CD14-positive monocyte (primary cell): ENCODE measurements at regions not wholly inside any gene's neighbourhood (a gene's known extent, or its start where the extent isn't known, plus 50 kb on each side); places are given as distances from the start of the nearest gene placed in this dataset.
A peak's percentile ranks its signal among the peaks of the same experiment; 100 is the strongest.

Source experiments
- DNase-seq, 3 donors: peaks; one replicate each; pipeline ENCODE4 v3.0.0-alpha.2; 2011 to 2022
- H2AFZ ChIP-seq: 2 replicates; pipeline ENCODE4 v1.6.0; 2012; ENCODE audit warnings: mild to moderate bottlenecking, low read depth, low read length, inconsistent platforms; ENCODE audit not compliant: insufficient read depth, poor library complexity, severe bottlenecking
- H3K27ac ChIP-seq, 2 donors: 1 replicate in 1 of 2; 2 replicates in 1 of 2; pipeline ENCODE4 v1.5.1; 2012 to 2013; ENCODE audit warnings: low read length in 2 of 2, control low read depth in 1 of 2, inconsistent platforms in 1 of 2, low read depth in 1 of 2, mild to moderate bottlenecking in 1 of 2
- H3K27me3 ChIP-seq, 2 donors: one replicate each; pipeline versions ENCODE4 v1.6.0 to v1.6.1; 2011 to 2013; ENCODE audit warnings: low read length in 2 of 2; ENCODE audit not compliant: control insufficient read depth in 2 of 2, insufficient read depth in 2 of 2
- H3K36me3 ChIP-seq, 2 donors: replicated peaks in 1 of 2; 1 replicate in 1 of 2; 2 replicates in 1 of 2; pipeline versions ENCODE4 v1.5.1 to v1.6.1; 2012 to 2013; ENCODE audit warnings: low read length in 2 of 2, control low read depth in 1 of 2, inconsistent platforms in 1 of 2, mild to moderate bottlenecking in 1 of 2; ENCODE audit not compliant: insufficient read depth in 2 of 2, control insufficient read depth in 1 of 2
- H3K4me1 ChIP-seq, 2 donors: 1 replicate in 1 of 2; 2 replicates in 1 of 2; pipeline versions ENCODE4 v1.5.1 to v1.6.1; 2012 to 2013; ENCODE audit warnings: low read length in 2 of 2, control low read depth in 1 of 2, inconsistent platforms in 1 of 2, mild to moderate bottlenecking in 1 of 2, moderate library complexity in 1 of 2; ENCODE audit not compliant: insufficient read depth in 2 of 2, control insufficient read depth in 1 of 2
- H3K4me2 ChIP-seq: replicated peaks from 2 replicates; pipeline ENCODE3; 2012; ENCODE audit warnings: low read length, moderate library complexity, mild to moderate bottlenecking; ENCODE audit not compliant: poor library complexity, severe bottlenecking; ENCODE audit errors: extremely low read depth
- H3K4me3 ChIP-seq, 3 experiments: fragments of 200-600 bp in 1 of 3; sonication (generic) in 1 of 3; replicated peaks in 1 of 3; 1 replicate in 2 of 3; 2 replicates in 1 of 3; pipeline ENCODE4 v1.5.1; 2011 to 2013; ENCODE audit warnings: low read length in 3 of 3, mild to moderate bottlenecking in 3 of 3, control low read depth in 2 of 3, low read depth in 2 of 3, inconsistent platforms in 1 of 3, moderate library complexity in 1 of 3
- H3K79me2 ChIP-seq: 2 replicates; pipeline ENCODE4 v1.6.0; 2012; ENCODE audit warnings: mild to moderate bottlenecking, control low read depth, inconsistent platforms, low read length, moderate library complexity; ENCODE audit not compliant: insufficient read depth
- H3K9ac ChIP-seq: 2 replicates; pipeline ENCODE4 v1.6.0; 2017; ENCODE audit warnings: low read length, mild to moderate bottlenecking; ENCODE audit not compliant: insufficient read depth, poor library complexity, severe bottlenecking
- H3K9me3 ChIP-seq, 2 donors: replicated peaks in 1 of 2; 1 replicate in 1 of 2; 2 replicates in 1 of 2; pipeline versions ENCODE4 v1.5.1 to v1.6.1; 2012 to 2013; ENCODE audit warnings: low read length in 2 of 2, control low read depth in 1 of 2; ENCODE audit not compliant: control insufficient read depth in 1 of 2, insufficient read depth in 1 of 2
- H4K20me1 ChIP-seq: 2 replicates; pipeline ENCODE4 v1.6.0; 2012; ENCODE audit warnings: mild to moderate bottlenecking, low read length, control low read depth, moderate library complexity; ENCODE audit not compliant: insufficient read depth
- H3K27ac Mint-ChIP-seq, 7 donors: one replicate each; pipeline ENCODE4 v1.8.0; 2020; ENCODE audit warnings: mild to moderate bottlenecking in 7 of 7, mixed read lengths in 7 of 7, moderate library complexity in 6 of 7, inconsistent platforms in 2 of 7
- H3K27me3 Mint-ChIP-seq, 3 donors: one replicate each; pipeline ENCODE4 v1.8.0; 2021 to 2022; ENCODE audit warnings: low read depth in 3 of 3, mild to moderate bottlenecking in 3 of 3, mixed read lengths in 3 of 3, moderate library complexity in 3 of 3, inconsistent platforms in 1 of 3
- H3K36me3 Mint-ChIP-seq, 2 donors: one replicate each; pipeline ENCODE4 v1.8.0; 2020; ENCODE audit warnings: mixed read lengths in 2 of 2, inconsistent platforms in 1 of 2, mild to moderate bottlenecking in 1 of 2
- H3K4me1 Mint-ChIP-seq: one replicate; pipeline ENCODE4 v1.8.0; 2020; ENCODE audit warnings: mild to moderate bottlenecking, mixed read lengths
- H3K4me3 Mint-ChIP-seq, 2 donors: one replicate each; pipeline ENCODE4 v1.8.0; 2020; ENCODE audit warnings: mild to moderate bottlenecking in 2 of 2, mixed read lengths in 2 of 2, moderate library complexity in 1 of 2
- H3K9me3 Mint-ChIP-seq, 7 donors: one replicate each; pipeline ENCODE4 v1.8.0; 2020 to 2022; ENCODE audit warnings: mixed read lengths in 7 of 7, mild to moderate bottlenecking in 6 of 7, moderate library complexity in 6 of 7, inconsistent platforms in 2 of 7
- WGBS: methylation state at CpG from one replicate; pipeline ENCODE4 v1.1.5; 2013; ENCODE audit warnings: missing lambda C conversion rate; ENCODE audit not compliant: insufficient coverage; 5-methylcytosine and 5-hydroxymethylcytosine counted together
- intact Hi-C, 2 donors: fragments of 100-400 bp; cut with micrococcal nuclease; formaldehyde crosslinking; loops; one replicate each; pipeline versions ENCODE4 v1.15.0 to v1.15.1; 2023
- TF ChIP-seq, protein P1 (sequence below): fragments of 200-600 bp; IDR thresholded peaks from one replicate; pipeline ENCODE4 v1.8.0; 2022; ENCODE audit warnings: antibody characterized with exemption, mild to moderate bottlenecking

- WGBS, result 25% methylated on average over 1 of the region's 5 CpGs
These were observed 234.4 kb upstream of the CRY1 start for GRCh38 chr12:107327651-107328182.

GRCh38 chr12:107328442-107329133, 235.2 kb upstream of the CRY1 start:
- Mint-ChIP-seq H3K9me3 (peaks cover 0 to 4% (median 2%) of the 10 kb centered on the region in 7 donors), H3K27ac (peak overlapping the region; percentile 72 to 93 (median 88)), H3K36me3 (peaks cover 0 to 3% of the 10 kb centered on the region in 2 donors), H3K4me3 (peak overlapping the region; percentile 34 to 42), H3K4me1 (peaks cover 70% of the 10 kb centered on the region), H3K27me3 (peaks cover 0 to 5% (median 4%) of the 10 kb centered on the region in 3 donors)
- peaks cover 9% of the 10 kb centered on the region for H4K20me1 ChIP-seq
- H3K9me3 ChIP-seq, result no peaks in the 10 kb centered on the region
- H3K79me2 ChIP-seq, result no peaks in the 10 kb centered on the region
- H3K9ac ChIP-seq, result no peak overlapping the region
- peak; percentile 84 to 92 (median 85) for DNase-seq
- peak overlapping the region in 1 of 3 experiments; percentile 44 for H3K4me3 ChIP-seq
- peaks cover 30 to 44% of the 10 kb centered on the region in 2 donors for H3K4me1 ChIP-seq
- no peak overlapping the region for H2AFZ ChIP-seq
- H3K36me3 ChIP-seq, result no peaks in the 10 kb centered on the region
- peak overlapping the region in 1 of 2 donors; percentile 62 for H3K27ac ChIP-seq
- H3K4me2 ChIP-seq, result peak overlapping the region; percentile 44
- intact Hi-C loops, result loop anchor here in 1 of 2 donors (1.0 kb wide), 1 partner anchor 10 kb away; a partner anchor contains a TSS
- H3K27me3 ChIP-seq, result peaks cover 0 to 3% of the 10 kb centered on the region in 2 donors
- WGBS, result 1% methylated on average over 7 of the region's 11 CpGs
- TF ChIP-seq, protein P1, sequence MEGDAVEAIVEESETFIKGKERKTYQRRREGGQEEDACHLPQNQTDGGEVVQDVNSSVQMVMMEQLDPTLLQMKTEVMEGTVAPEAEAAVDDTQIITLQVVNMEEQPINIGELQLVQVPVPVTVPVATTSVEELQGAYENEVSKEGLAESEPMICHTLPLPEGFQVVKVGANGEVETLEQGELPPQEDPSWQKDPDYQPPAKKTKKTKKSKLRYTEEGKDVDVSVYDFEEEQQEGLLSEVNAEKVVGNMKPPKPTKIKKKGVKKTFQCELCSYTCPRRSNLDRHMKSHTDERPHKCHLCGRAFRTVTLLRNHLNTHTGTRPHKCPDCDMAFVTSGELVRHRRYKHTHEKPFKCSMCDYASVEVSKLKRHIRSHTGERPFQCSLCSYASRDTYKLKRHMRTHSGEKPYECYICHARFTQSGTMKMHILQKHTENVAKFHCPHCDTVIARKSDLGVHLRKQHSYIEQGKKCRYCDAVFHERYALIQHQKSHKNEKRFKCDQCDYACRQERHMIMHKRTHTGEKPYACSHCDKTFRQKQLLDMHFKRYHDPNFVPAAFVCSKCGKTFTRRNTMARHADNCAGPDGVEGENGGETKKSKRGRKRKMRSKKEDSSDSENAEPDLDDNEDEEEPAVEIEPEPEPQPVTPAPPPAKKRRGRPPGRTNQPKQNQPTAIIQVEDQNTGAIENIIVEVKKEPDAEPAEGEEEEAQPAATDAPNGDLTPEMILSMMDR, result no peak

More at GRCh38 chr12:107327651-107328182, 234.4 kb upstream of the CRY1 start:
- DNase-seq, result peak in 1 of 3 donors; percentile 21
- Histone ChIP-seq H3K4me3 (no peak overlapping the region), H3K27ac (no peak overlapping the region), H4K20me1 (peaks cover 9% of the 10 kb centered on the region), H3K4me2 (no peak overlapping the region), H3K27me3 (no peaks in the 10 kb centered on the region), H3K4me1 (peaks cover 38 to 50% of the 10 kb centered on the region in 2 donors), H3K36me3 (no peaks in the 10 kb centered on the region), H3K79me2 (peaks cover 6% of the 10 kb centered on the region), H3K9ac (no peak overlapping the region), H2AFZ (no peak overlapping the region), H3K9me3 (no peaks in the 10 kb centered on the region)
- intact Hi-C loops, result loop anchor here in 1 of 2 donors (1.0 kb wide), 1 partner anchor 9 kb away; a partner anchor contains a TSS
- peaks cover 0 to 4% (median 4%) of the 10 kb centered on the region in 3 donors for H3K27me3 Mint-ChIP-seq
- H3K4me3 Mint-ChIP-seq, result peak overlapping the region in 1 of 2 donors; percentile 34
- peaks cover 72% of the 10 kb centered on the region for H3K4me1 Mint-ChIP-seq
- peaks cover 0 to 4% (median 2%) of the 10 kb centered on the region in 7 donors for H3K9me3 Mint-ChIP-seq
- H3K27ac Mint-ChIP-seq, result peak overlapping the region in 5 of 7 donors; percentile 10 to 84 (median 67)
- peaks cover 0 to 3% of the 10 kb centered on the region in 2 donors for H3K36me3 Mint-ChIP-seq
- TF ChIP-seq, protein P1, result no peak
